Thyroid gland (tissue), 4 donors: ENCODE measurements at regions not wholly inside any gene's neighbourhood (a gene's known extent, or its start where the extent isn't known, plus 50 kb on each side); places are given as distances from the start of the nearest gene placed in this dataset.

Experiments used
- DNase-seq, 2 donors: peaks; one replicate each; pipeline ENCODE4 v3.0.0-alpha.2; 2019
- H3K27ac ChIP-seq, 3 donors: fragments of 200-600 bp; sonication (generic); 1 replicate in 2 of 3; 2 replicates in 1 of 3; pipeline ENCODE4 v1.5.1; 2016 to 2019; ENCODE audit warnings: mild to moderate bottlenecking in 1 of 3, moderate library complexity in 1 of 3
- H3K27me3 ChIP-seq: fragments of 200-600 bp; sonication (generic); one replicate; pipeline ENCODE4 v1.5.1; 2019
- H3K36me3 ChIP-seq, 2 donors: fragments of 200-600 bp; sonication (generic); one replicate each; pipeline ENCODE4 v1.5.1; 2016 to 2019
- H3K4me1 ChIP-seq, 2 donors: fragments of 200-600 bp; sonication (generic); one replicate each; pipeline ENCODE4 v1.5.1; 2017 to 2019
- H3K4me3 ChIP-seq, 3 donors: fragments of 200-600 bp; sonication (generic); replicated peaks in 1 of 3; 1 replicate in 2 of 3; 2 replicates in 1 of 3; pipeline ENCODE4 v1.5.1; 2016; ENCODE audit warnings: mild to moderate bottlenecking in 1 of 3
- H3K9me3 ChIP-seq: fragments of 200-600 bp; sonication (generic); one replicate; pipeline ENCODE4 v1.5.1; 2017
- POLR2A ChIP-seq, 2 donors: fragments of 450-650 bp; IDR thresholded peaks; one replicate each; pipeline ENCODE4 v1.6.1; 2017; ENCODE audit warnings: antibody characterized with exemption in 2 of 2, mild to moderate bottlenecking in 2 of 2, moderate library complexity in 1 of 2
- WGBS, 2 donors: methylation state at CpG; one replicate each; pipeline ENCODE4 v1.1.5; 2017; 5-methylcytosine and 5-hydroxymethylcytosine counted together
- intact Hi-C: fragments of 100-400 bp; cut with DNase I; formaldehyde crosslinking; loops from one replicate; pipeline ENCODE4 v1.15.1; 2023
- TF ChIP-seq, protein P1 (sequence below), 6 experiments: fragments of 200-600 bp in 3 of 6; fragments of 450-650 bp in 3 of 6; sonication (generic) in 3 of 6; IDR thresholded peaks; one replicate each; pipeline ENCODE4 v1.5.1; 2016 to 2019; ENCODE audit warnings: antibody characterized with exemption in 6 of 6, mild to moderate bottlenecking in 2 of 6, inconsistent platforms in 1 of 6, moderate library complexity in 1 of 6

DNA sequence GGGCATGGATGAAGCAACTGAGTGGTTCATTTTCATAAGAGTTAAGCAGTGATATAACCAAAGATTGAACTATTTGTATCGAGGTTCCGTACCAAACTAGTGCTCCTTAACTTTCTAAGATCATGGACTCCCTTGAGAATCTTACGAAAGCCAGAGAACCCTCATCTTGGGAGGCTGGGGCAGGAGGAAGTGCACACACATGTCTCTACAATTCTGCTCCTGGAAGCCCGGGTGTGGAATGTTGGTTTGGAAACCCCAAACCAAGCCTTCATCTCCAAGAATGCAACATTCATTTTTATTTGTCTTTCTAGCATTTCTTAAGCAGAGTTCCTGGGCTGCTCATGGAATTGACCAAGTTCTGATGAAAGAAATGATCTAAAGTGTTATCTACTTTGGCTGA is 215.0 kb upstream of the PRNP start:
- Histone ChIP-seq H3K36me3 (no peaks in the 10 kb centered on the region), H3K27me3 (no peaks in the 10 kb centered on the region), H3K4me1 (peaks cover 0 to 4% of the 10 kb centered on the region in 2 donors), H3K27ac (no peak overlapping the region), H3K9me3 (no peaks in the 10 kb centered on the region), H3K4me3 (no peak overlapping the region)
- intact Hi-C loops: no loop called here
- no peak for DNase-seq
- 92 to 96% methylated on average over 4 of the region's 4 CpGs for WGBS, 2 donors
- TF ChIP-seq, protein P1, sequence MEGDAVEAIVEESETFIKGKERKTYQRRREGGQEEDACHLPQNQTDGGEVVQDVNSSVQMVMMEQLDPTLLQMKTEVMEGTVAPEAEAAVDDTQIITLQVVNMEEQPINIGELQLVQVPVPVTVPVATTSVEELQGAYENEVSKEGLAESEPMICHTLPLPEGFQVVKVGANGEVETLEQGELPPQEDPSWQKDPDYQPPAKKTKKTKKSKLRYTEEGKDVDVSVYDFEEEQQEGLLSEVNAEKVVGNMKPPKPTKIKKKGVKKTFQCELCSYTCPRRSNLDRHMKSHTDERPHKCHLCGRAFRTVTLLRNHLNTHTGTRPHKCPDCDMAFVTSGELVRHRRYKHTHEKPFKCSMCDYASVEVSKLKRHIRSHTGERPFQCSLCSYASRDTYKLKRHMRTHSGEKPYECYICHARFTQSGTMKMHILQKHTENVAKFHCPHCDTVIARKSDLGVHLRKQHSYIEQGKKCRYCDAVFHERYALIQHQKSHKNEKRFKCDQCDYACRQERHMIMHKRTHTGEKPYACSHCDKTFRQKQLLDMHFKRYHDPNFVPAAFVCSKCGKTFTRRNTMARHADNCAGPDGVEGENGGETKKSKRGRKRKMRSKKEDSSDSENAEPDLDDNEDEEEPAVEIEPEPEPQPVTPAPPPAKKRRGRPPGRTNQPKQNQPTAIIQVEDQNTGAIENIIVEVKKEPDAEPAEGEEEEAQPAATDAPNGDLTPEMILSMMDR (IDR thresholded peaks at IDR 0.05): no peak
- no peak for TF ChIP-seq POLR2A (IDR thresholded peaks at IDR 0.05)

DNA sequence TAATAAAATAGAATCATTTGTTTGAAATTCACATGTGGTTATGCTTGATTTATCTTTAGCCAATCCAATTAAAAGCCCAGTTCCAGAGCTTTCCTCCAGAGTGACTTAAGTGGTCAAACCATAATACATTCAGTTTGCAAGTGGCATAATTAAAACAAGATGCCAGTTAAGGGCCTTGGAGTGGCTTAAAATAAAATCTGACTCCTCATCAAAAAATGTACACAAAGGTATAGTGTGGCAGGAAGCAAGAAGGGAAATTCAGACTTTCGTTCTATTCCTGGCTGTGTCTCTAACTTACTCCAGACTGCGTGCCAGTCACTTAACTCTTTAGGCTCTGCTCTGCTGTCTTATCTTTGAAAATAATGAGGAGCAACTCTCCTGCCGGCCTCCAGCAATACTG is 215.9 kb upstream of the PRNP start:
- no peak overlapping the region for H3K4me3 ChIP-seq
- intact Hi-C loops: no loop called here
- no peaks in the 10 kb centered on the region for H3K36me3 ChIP-seq
- no peaks in the 10 kb centered on the region for H3K27me3 ChIP-seq
- H3K9me3 ChIP-seq: no peaks in the 10 kb centered on the region
- TF ChIP-seq, protein P1 (IDR thresholded peaks at IDR 0.05): no peak
- no peak for TF ChIP-seq POLR2A (IDR thresholded peaks at IDR 0.05)
- no peak for DNase-seq
- H3K4me1 ChIP-seq: peaks cover 0 to 4% of the 10 kb centered on the region in 2 donors
- WGBS, 2 donors: 19 to 20% methylated on average over 3 of the region's 3 CpGs
- no peak overlapping the region for H3K27ac ChIP-seq

DNA sequence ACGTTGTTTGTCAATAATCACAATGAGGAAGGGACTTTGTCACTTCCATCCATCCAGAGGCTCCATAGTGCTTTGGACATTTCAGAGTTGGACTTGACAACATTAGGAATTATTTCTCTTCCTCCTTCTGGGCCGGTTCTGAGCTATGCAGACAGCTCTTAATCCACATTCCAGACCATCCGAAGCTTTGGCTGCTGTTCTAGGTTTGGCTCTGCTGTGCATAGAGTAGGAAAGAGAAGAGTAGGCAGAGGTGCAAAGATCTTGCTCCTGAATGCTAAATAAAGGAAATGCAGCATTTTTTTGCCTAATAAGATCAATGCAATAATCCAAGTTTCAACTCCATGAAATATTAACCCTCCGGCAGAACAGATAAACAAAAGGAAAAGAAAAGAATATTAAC is 216.3 kb upstream of the PRNP start:
- no peak overlapping the region for H3K4me3 ChIP-seq
- TF ChIP-seq, protein P1 (IDR thresholded peaks at IDR 0.05): no peak
- TF ChIP-seq POLR2A (IDR thresholded peaks at IDR 0.05): no peak
- intact Hi-C loops: no loop called here

DNA sequence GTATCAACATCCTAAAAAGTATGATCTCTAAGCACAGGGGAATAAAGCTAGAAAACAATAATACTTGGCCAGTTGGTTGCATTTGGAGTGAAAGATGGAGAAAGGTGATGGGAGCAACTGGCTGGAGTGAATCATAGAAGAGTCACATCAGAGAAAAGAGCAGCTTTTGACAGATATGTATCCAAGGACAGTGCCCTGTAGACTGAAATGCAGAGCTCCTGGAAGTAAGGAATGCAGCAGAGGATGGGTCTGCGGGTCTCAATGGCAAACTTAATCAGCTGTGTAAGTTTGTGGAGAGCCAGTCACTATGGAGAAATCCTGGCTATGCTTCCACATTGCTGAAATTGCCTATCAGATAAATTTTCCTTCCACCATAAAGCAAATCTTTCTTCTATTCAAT is 218.1 kb upstream of the PRNP start:
- peaks cover 0 to 4% of the 10 kb centered on the region in 2 donors for H3K4me1 ChIP-seq
- intact Hi-C loops: no loop called here
- no peaks in the 10 kb centered on the region for H3K9me3 ChIP-seq
- TF ChIP-seq, protein P1 (IDR thresholded peaks at IDR 0.05): no peak
- TF ChIP-seq POLR2A (IDR thresholded peaks at IDR 0.05): no peak
- WGBS, 2 donors: 75 to 83% methylated on average over 1 of the region's 1 CpG
- no peaks in the 10 kb centered on the region for H3K27me3 ChIP-seq
- no peak for DNase-seq
- no peak overlapping the region for H3K4me3 ChIP-seq
- H3K36me3 ChIP-seq: no peaks in the 10 kb centered on the region
- no peak overlapping the region for H3K27ac ChIP-seq

More for the DNA sequence above, 216.3 kb upstream of the PRNP start:
- no peak overlapping the region for H3K27ac ChIP-seq
- 42 to 61% methylated on average over 4 of the region's 4 CpGs for WGBS, 2 donors
- no peak for DNase-seq
- H3K36me3 ChIP-seq: no peaks in the 10 kb centered on the region
- H3K9me3 ChIP-seq: no peaks in the 10 kb centered on the region
- no peaks in the 10 kb centered on the region for H3K27me3 ChIP-seq
- peaks cover 0 to 4% of the 10 kb centered on the region in 2 donors for H3K4me1 ChIP-seq

DNA sequence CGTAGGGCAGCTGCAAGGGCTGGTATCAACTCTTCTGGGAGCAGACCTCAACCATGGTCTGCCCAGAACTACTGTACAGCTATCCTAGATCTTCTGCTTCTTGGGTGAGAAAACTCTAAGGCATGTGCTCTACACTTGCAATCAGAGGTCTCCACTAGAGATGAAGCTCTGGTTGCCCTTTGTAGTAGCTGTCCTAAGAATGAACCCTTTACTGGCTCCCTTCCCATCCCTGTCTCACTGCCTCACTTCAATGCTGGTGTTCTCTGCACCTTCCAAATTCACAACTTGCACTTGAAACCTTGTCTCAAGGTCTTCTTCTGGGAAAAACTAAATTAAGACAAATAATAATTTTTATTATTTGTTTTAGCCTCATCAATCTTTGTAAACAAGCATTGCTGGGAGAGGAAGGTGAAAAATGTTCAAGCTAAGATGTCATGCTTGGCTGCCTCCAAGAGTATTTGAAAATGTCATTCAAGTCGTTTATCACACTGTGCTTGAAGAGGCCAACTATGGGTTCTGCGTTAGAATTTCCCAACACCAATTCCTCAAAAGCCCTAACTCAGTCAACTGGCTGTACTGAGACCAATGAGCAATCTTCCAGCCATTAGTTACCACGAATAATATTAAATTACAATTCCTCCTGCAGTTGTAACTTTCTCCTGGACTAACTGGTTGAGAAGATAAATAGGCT is 216.9 kb upstream of the ADRA1D start:
- no peak for DNase-seq
- H3K4me1 ChIP-seq: peaks cover 0 to 4% of the 10 kb centered on the region in 2 donors
- no peak overlapping the region for H3K4me3 ChIP-seq
- intact Hi-C loops: no loop called here
- no peaks in the 10 kb centered on the region for H3K9me3 ChIP-seq
- no peaks in the 10 kb centered on the region for H3K36me3 ChIP-seq
- no peaks in the 10 kb centered on the region for H3K27me3 ChIP-seq
- 34 to 40% methylated on average over 4 of the region's 4 CpGs for WGBS, 2 donors
- no peak overlapping the region for H3K27ac ChIP-seq
- no peak for TF ChIP-seq POLR2A (IDR thresholded peaks at IDR 0.05)
- TF ChIP-seq, protein P1 (IDR thresholded peaks at IDR 0.05): no peak
